HL-60 (cell line): ENCODE measurements at regions not wholly inside any gene's neighbourhood (a gene's known extent, or its start where the extent isn't known, plus 50 kb on each side); places are given as distances from the start of the nearest gene placed in this dataset.

Experiments
- SPI1 ChIP-seq: IDR thresholded peaks from 2 replicates; pipeline ENCODE4 v1.6.1; 2012; ENCODE audit warnings: low read depth, mild to moderate bottlenecking, borderline replicate concordance
- TF ChIP-seq, protein P1 (sequence below): IDR thresholded peaks from one replicate; pipeline ENCODE4 v1.5.1; 2011; ENCODE audit warnings: low read length, control low read depth, inconsistent platforms; ENCODE audit not compliant: insufficient read depth
- TF ChIP-seq, protein P2 (sequence below): IDR thresholded peaks from 2 replicates; pipeline ENCODE4 v1.6.1; 2012; ENCODE audit warnings: low read depth; ENCODE audit not compliant: insufficient replicate concordance

DNA sequence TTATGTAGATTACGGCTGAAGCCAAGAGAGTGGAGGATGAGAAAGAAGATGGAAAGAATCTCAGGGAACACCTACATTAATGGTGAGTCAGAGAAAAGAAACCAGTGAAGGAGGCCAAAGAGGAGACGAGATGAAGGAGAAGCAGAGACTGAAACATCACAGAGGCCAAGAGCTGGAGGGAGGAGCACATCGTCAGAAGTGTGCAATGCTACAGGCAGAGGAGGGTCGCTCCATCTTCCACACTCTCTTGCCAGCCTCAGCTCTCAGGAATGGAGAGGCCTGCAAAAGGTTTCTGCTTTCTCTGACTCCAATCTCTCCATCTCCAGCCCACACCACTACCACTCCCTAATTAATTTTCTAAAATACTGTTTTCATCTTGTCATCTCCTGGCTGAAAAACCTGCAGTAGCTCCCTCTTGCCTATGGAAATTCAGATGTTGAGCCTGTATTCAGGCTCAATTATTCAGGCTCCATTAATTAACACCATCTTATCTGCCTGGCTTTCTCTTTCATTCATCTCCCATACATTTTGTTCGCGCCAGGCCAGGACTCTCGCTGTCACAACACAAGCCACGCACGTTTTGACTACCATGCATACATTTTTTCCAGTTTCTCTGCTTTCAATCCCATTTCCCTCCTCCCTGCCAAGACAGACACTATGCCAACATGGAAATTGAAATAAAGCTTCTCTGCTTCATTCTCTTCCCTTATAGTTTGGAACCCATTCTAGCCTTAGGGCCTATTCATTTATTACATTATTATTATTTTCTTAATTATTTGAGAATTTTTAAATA, 165.8 kb downstream of the INHBA start:
- TF ChIP-seq, protein P1, sequence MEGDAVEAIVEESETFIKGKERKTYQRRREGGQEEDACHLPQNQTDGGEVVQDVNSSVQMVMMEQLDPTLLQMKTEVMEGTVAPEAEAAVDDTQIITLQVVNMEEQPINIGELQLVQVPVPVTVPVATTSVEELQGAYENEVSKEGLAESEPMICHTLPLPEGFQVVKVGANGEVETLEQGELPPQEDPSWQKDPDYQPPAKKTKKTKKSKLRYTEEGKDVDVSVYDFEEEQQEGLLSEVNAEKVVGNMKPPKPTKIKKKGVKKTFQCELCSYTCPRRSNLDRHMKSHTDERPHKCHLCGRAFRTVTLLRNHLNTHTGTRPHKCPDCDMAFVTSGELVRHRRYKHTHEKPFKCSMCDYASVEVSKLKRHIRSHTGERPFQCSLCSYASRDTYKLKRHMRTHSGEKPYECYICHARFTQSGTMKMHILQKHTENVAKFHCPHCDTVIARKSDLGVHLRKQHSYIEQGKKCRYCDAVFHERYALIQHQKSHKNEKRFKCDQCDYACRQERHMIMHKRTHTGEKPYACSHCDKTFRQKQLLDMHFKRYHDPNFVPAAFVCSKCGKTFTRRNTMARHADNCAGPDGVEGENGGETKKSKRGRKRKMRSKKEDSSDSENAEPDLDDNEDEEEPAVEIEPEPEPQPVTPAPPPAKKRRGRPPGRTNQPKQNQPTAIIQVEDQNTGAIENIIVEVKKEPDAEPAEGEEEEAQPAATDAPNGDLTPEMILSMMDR = no peak
- TF ChIP-seq SPI1 = no peak
- TF ChIP-seq, protein P2, sequence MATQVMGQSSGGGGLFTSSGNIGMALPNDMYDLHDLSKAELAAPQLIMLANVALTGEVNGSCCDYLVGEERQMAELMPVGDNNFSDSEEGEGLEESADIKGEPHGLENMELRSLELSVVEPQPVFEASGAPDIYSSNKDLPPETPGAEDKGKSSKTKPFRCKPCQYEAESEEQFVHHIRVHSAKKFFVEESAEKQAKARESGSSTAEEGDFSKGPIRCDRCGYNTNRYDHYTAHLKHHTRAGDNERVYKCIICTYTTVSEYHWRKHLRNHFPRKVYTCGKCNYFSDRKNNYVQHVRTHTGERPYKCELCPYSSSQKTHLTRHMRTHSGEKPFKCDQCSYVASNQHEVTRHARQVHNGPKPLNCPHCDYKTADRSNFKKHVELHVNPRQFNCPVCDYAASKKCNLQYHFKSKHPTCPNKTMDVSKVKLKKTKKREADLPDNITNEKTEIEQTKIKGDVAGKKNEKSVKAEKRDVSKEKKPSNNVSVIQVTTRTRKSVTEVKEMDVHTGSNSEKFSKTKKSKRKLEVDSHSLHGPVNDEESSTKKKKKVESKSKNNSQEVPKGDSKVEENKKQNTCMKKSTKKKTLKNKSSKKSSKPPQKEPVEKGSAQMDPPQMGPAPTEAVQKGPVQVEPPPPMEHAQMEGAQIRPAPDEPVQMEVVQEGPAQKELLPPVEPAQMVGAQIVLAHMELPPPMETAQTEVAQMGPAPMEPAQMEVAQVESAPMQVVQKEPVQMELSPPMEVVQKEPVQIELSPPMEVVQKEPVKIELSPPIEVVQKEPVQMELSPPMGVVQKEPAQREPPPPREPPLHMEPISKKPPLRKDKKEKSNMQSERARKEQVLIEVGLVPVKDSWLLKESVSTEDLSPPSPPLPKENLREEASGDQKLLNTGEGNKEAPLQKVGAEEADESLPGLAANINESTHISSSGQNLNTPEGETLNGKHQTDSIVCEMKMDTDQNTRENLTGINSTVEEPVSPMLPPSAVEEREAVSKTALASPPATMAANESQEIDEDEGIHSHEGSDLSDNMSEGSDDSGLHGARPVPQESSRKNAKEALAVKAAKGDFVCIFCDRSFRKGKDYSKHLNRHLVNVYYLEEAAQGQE = no peak
